ENCODE measurements at regions not wholly inside any gene's neighbourhood (a gene's known extent, or its start where the extent isn't known, plus 50 kb on each side); places are given as distances from the start of the nearest gene placed in this dataset.

- H3K36me3 ChIP-seq (ENCODE audit: control insufficient read depth in 2 of 3, insufficient read depth in 3 of 3, low read length in 3 of 3), result no peaks in the 10 kb centered on the region
- CTCF ChIA-PET, result no interaction called here
- H3K27me3 Mint-ChIP-seq, result peaks cover 0 to 5% (median 0%) of the 10 kb centered on the region in 5 donors
- no peaks in the 10 kb centered on the region for H3K27me3 ChIP-seq (ENCODE audit: control insufficient read depth in 2 of 2, insufficient read depth in 2 of 2, low read length in 2 of 2)
- H3K9me3 Mint-ChIP-seq, result peaks cover 0 to 4% (median 0%) of the 10 kb centered on the region in 11 donors
- no peak overlapping the region for H3K27ac ChIP-seq (ENCODE audit: low read depth, low read length)
- no peaks in the 10 kb centered on the region for H3K9me3 ChIP-seq (ENCODE audit: control insufficient read depth in 2 of 3, low read length in 3 of 3)
- H3K4me3 ChIP-seq (ENCODE audit: low read length), result no peak overlapping the region
- no peaks in the 10 kb centered on the region for H3K36me3 Mint-ChIP-seq
- POLR2A ChIA-PET, result no interaction called here
- ATAC-seq, result no peak
- H3K27ac Mint-ChIP-seq, result no peak overlapping the region
- no peak for DNase-seq
- no peaks in the 10 kb centered on the region for H3K4me1 Mint-ChIP-seq
- intact Hi-C loops (cut with micrococcal nuclease), result no loop called here
- no peaks in the 10 kb centered on the region for H3K4me1 ChIP-seq (ENCODE audit: control insufficient read depth in 2 of 2, insufficient read depth in 2 of 2, low read length in 2 of 2)
- no peak overlapping the region for H3K4me3 Mint-ChIP-seq
Measured at GRCh38 chr14:53741479-53742232, 215.0 kb downstream of the BMP4 start.

GRCh38 chr14:53740570-53740969, 216.1 kb downstream of the BMP4 start:
- Histone ChIP-seq H3K27me3 (ENCODE audit: control insufficient read depth in 2 of 2, insufficient read depth in 2 of 2, low read length in 2 of 2) (no peaks in the 10 kb centered on the region), H3K4me1 (ENCODE audit: control insufficient read depth in 2 of 2, insufficient read depth in 2 of 2, low read length in 2 of 2) (no peaks in the 10 kb centered on the region), H3K9me3 (ENCODE audit: control insufficient read depth in 2 of 3, low read length in 3 of 3) (no peaks in the 10 kb centered on the region), H3K36me3 (ENCODE audit: control insufficient read depth in 2 of 3, insufficient read depth in 3 of 3, low read length in 3 of 3) (no peaks in the 10 kb centered on the region), H3K4me3 (ENCODE audit: low read length) (no peak overlapping the region), H3K27ac (ENCODE audit: low read depth, low read length) (no peak overlapping the region)
- no peak overlapping the region for H3K4me3 Mint-ChIP-seq
- no peak overlapping the region for H3K27ac Mint-ChIP-seq
- no peak for DNase-seq
- no peaks in the 10 kb centered on the region for H3K36me3 Mint-ChIP-seq
- intact Hi-C loops (cut with micrococcal nuclease), result no loop called here
- H3K4me1 Mint-ChIP-seq, result no peaks in the 10 kb centered on the region
- peaks cover 0 to 5% (median 0%) of the 10 kb centered on the region in 5 donors for H3K27me3 Mint-ChIP-seq
- POLR2A ChIA-PET, result no interaction called here
- CTCF ChIA-PET, result no interaction called here
- ATAC-seq, result no peak
- peaks cover 0 to 4% (median 0%) of the 10 kb centered on the region in 11 donors for H3K9me3 Mint-ChIP-seq

- Mint-ChIP-seq H3K9me3 (peaks cover 0 to 6% (median 0%) of the 10 kb centered on the region in 11 donors), H3K4me3 (no peak overlapping the region), H3K36me3 (no peaks in the 10 kb centered on the region), H3K4me1 (no peaks in the 10 kb centered on the region), H3K27me3 (peaks cover 0 to 3% (median 0%) of the 10 kb centered on the region in 5 donors), H3K27ac (no peak overlapping the region)
- intact Hi-C loops (cut with micrococcal nuclease), result no loop called here
- no peaks in the 10 kb centered on the region for H3K36me3 ChIP-seq (ENCODE audit: control insufficient read depth in 2 of 3, insufficient read depth in 3 of 3, low read length in 3 of 3)
- H3K27me3 ChIP-seq (ENCODE audit: control insufficient read depth in 2 of 2, insufficient read depth in 2 of 2, low read length in 2 of 2), result no peaks in the 10 kb centered on the region
- H3K27ac ChIP-seq (ENCODE audit: low read depth, low read length), result no peak overlapping the region
- no peaks in the 10 kb centered on the region for H3K4me1 ChIP-seq (ENCODE audit: control insufficient read depth in 2 of 2, insufficient read depth in 2 of 2, low read length in 2 of 2)
- no peak for DNase-seq
- CTCF ChIA-PET, result no interaction called here
- no peak overlapping the region for H3K4me3 ChIP-seq (ENCODE audit: low read length)
- no peaks in the 10 kb centered on the region for H3K9me3 ChIP-seq (ENCODE audit: control insufficient read depth in 2 of 3, low read length in 3 of 3)
- POLR2A ChIA-PET, result no interaction called here
- no peak for ATAC-seq
Measured at GRCh38 chr14:53735916-53736315, 220.7 kb downstream of the BMP4 start.

- ChIA-PET CTCF (no interaction called here), POLR2A (no interaction called here)
- Histone ChIP-seq H3K27ac (ENCODE audit: low read depth, low read length) (no peak overlapping the region), H3K4me1 (ENCODE audit: control insufficient read depth in 2 of 2, insufficient read depth in 2 of 2, low read length in 2 of 2) (no peaks in the 10 kb centered on the region), H3K36me3 (ENCODE audit: control insufficient read depth in 2 of 3, insufficient read depth in 3 of 3, low read length in 3 of 3) (no peaks in the 10 kb centered on the region), H3K4me3 (ENCODE audit: low read length) (no peak overlapping the region), H3K27me3 (ENCODE audit: control insufficient read depth in 2 of 2, insufficient read depth in 2 of 2, low read length in 2 of 2) (no peaks in the 10 kb centered on the region), H3K9me3 (ENCODE audit: control insufficient read depth in 2 of 3, low read length in 3 of 3) (no peaks in the 10 kb centered on the region)
- intact Hi-C loops (cut with micrococcal nuclease), result no loop called here
- DNase-seq (no peak), ATAC-seq (no peak)
- no peak overlapping the region for H3K4me3 Mint-ChIP-seq
- H3K27me3 Mint-ChIP-seq, result peaks cover 0 to 4% (median 0%) of the 10 kb centered on the region in 5 donors
- no peak overlapping the region for H3K27ac Mint-ChIP-seq
- no peaks in the 10 kb centered on the region for H3K4me1 Mint-ChIP-seq
- no peaks in the 10 kb centered on the region for H3K36me3 Mint-ChIP-seq
- H3K9me3 Mint-ChIP-seq, result peaks cover 2 to 25% (median 6%) of the 10 kb centered on the region in 11 donors
Measured at GRCh38 chr14:53723221-53723620, 233.4 kb downstream of the BMP4 start.

GRCh38 chr14:53719536-53719935, 237.1 kb downstream of the BMP4 start:
- intact Hi-C loops (cut with micrococcal nuclease), result no loop called here
- H3K9me3 ChIP-seq (ENCODE audit: control insufficient read depth in 2 of 3, low read length in 3 of 3), result no peaks in the 10 kb centered on the region
- no peak overlapping the region for H3K27ac ChIP-seq (ENCODE audit: low read depth, low read length)

GRCh38 chr14:53716578-53716977, 240.0 kb downstream of the BMP4 start:
- intact Hi-C loops (cut with micrococcal nuclease), result no loop called here

More at GRCh38 chr14:53719536-53719935, 237.1 kb downstream of the BMP4 start:
- POLR2A ChIA-PET, result no interaction called here
- Histone ChIP-seq H3K4me3 (ENCODE audit: low read length) (no peak overlapping the region), H3K36me3 (ENCODE audit: control insufficient read depth in 2 of 3, insufficient read depth in 3 of 3, low read length in 3 of 3) (no peaks in the 10 kb centered on the region), H3K27me3 (ENCODE audit: control insufficient read depth in 2 of 2, insufficient read depth in 2 of 2, low read length in 2 of 2) (no peaks in the 10 kb centered on the region), H3K4me1 (ENCODE audit: control insufficient read depth in 2 of 2, insufficient read depth in 2 of 2, low read length in 2 of 2) (no peaks in the 10 kb centered on the region)
- CTCF ChIA-PET, result no interaction called here
- no peaks in the 10 kb centered on the region for H3K4me1 Mint-ChIP-seq
- DNase-seq, result no peak
- no peak overlapping the region for H3K4me3 Mint-ChIP-seq
- no peaks in the 10 kb centered on the region for H3K27me3 Mint-ChIP-seq
- H3K36me3 Mint-ChIP-seq, result no peaks in the 10 kb centered on the region
- H3K9me3 Mint-ChIP-seq, result peaks cover 0 to 27% (median 8%) of the 10 kb centered on the region in 11 donors
- no peak overlapping the region for H3K27ac Mint-ChIP-seq
- no peak for ATAC-seq

GRCh38 chr14:53715193-53715721, 241.4 kb downstream of the BMP4 start:
- Mint-ChIP-seq H3K4me1 (no peaks in the 10 kb centered on the region), H3K4me3 (no peak overlapping the region), H3K27ac (no peak overlapping the region), H3K27me3 (no peaks in the 10 kb centered on the region), H3K9me3 (peaks cover 0 to 23% (median 6%) of the 10 kb centered on the region in 11 donors), H3K36me3 (no peaks in the 10 kb centered on the region)
- Histone ChIP-seq H3K9me3 (ENCODE audit: control insufficient read depth in 2 of 3, low read length in 3 of 3) (no peaks in the 10 kb centered on the region), H3K36me3 (ENCODE audit: control insufficient read depth in 2 of 3, insufficient read depth in 3 of 3, low read length in 3 of 3) (no peaks in the 10 kb centered on the region), H3K4me3 (ENCODE audit: low read length) (no peak overlapping the region), H3K27ac (ENCODE audit: low read depth, low read length) (no peak overlapping the region), H3K27me3 (ENCODE audit: control insufficient read depth in 2 of 2, insufficient read depth in 2 of 2, low read length in 2 of 2) (no peaks in the 10 kb centered on the region), H3K4me1 (ENCODE audit: control insufficient read depth in 2 of 2, insufficient read depth in 2 of 2, low read length in 2 of 2) (no peaks in the 10 kb centered on the region)
- DNase-seq (no peak), ATAC-seq (no peak)
- intact Hi-C loops (cut with micrococcal nuclease), result no loop called here
- CTCF ChIA-PET, result no interaction called here
- POLR2A ChIA-PET, result no interaction called here

More at GRCh38 chr14:53716578-53716977, 240.0 kb downstream of the BMP4 start:
- H3K27ac ChIP-seq (ENCODE audit: low read depth, low read length), result no peak overlapping the region
- H3K36me3 ChIP-seq (ENCODE audit: control insufficient read depth in 2 of 3, insufficient read depth in 3 of 3, low read length in 3 of 3), result no peaks in the 10 kb centered on the region
- DNase-seq (no peak), ATAC-seq (no peak)
- Mint-ChIP-seq H3K4me3 (no peak overlapping the region), H3K27me3 (no peaks in the 10 kb centered on the region), H3K4me1 (no peaks in the 10 kb centered on the region), H3K36me3 (no peaks in the 10 kb centered on the region), H3K27ac (no peak overlapping the region), H3K9me3 (peaks cover 0 to 24% (median 8%) of the 10 kb centered on the region in 11 donors)
- no peak overlapping the region for H3K4me3 ChIP-seq (ENCODE audit: low read length)
- ChIA-PET CTCF (no interaction called here), POLR2A (no interaction called here)
- no peaks in the 10 kb centered on the region for H3K9me3 ChIP-seq (ENCODE audit: control insufficient read depth in 2 of 3, low read length in 3 of 3)
- no peaks in the 10 kb centered on the region for H3K4me1 ChIP-seq (ENCODE audit: control insufficient read depth in 2 of 2, insufficient read depth in 2 of 2, low read length in 2 of 2)
- no peaks in the 10 kb centered on the region for H3K27me3 ChIP-seq (ENCODE audit: control insufficient read depth in 2 of 2, insufficient read depth in 2 of 2, low read length in 2 of 2)
